ENCODE measurements at regions not wholly inside any gene's neighbourhood (a gene's known extent, or its start where the extent isn't known, plus 50 kb on each side); places are given as distances from the start of the nearest gene placed in this dataset.

GRCh38 chr20:33927724-33928123 lies 66.0 kb upstream of the RALY start:
- TF ChIP-seq ZNF274 (IDR thresholded peaks at IDR 0.05; ENCODE audit: low read depth, low read length): no peak
- no peak for TF ChIP-seq YY1 (IDR thresholded peaks at IDR 0.05; ENCODE audit: insufficient read depth, insufficient read length)

Measured in NT2/D1 (cell line).